Suprapubic skin (tissue), 3 donors: ENCODE measurements at regions not wholly inside any gene's neighbourhood (a gene's known extent, or its start where the extent isn't known, plus 50 kb on each side); places are given as distances from the start of the nearest gene placed in this dataset.

Source experiments
- POLR2AphosphoS5 ChIP-seq, 3 donors: sonication (generic); formaldehyde crosslinking; IDR thresholded peaks; one replicate each; pipeline ENCODE4 v1.6.1; 2017; ENCODE audit warnings: antibody characterized with exemption in 3 of 3
- TF ChIP-seq, protein P1 (sequence below), 2 donors: fragments of 200-600 bp in 1 of 2; fragments of 450-650 bp in 1 of 2; sonication (generic) in 1 of 2; IDR thresholded peaks; one replicate each; pipeline ENCODE4 v1.5.1; 2016 to 2019; ENCODE audit warnings: antibody characterized with exemption in 2 of 2, mild to moderate bottlenecking in 1 of 2, moderate library complexity in 1 of 2

- TF ChIP-seq, protein P1, sequence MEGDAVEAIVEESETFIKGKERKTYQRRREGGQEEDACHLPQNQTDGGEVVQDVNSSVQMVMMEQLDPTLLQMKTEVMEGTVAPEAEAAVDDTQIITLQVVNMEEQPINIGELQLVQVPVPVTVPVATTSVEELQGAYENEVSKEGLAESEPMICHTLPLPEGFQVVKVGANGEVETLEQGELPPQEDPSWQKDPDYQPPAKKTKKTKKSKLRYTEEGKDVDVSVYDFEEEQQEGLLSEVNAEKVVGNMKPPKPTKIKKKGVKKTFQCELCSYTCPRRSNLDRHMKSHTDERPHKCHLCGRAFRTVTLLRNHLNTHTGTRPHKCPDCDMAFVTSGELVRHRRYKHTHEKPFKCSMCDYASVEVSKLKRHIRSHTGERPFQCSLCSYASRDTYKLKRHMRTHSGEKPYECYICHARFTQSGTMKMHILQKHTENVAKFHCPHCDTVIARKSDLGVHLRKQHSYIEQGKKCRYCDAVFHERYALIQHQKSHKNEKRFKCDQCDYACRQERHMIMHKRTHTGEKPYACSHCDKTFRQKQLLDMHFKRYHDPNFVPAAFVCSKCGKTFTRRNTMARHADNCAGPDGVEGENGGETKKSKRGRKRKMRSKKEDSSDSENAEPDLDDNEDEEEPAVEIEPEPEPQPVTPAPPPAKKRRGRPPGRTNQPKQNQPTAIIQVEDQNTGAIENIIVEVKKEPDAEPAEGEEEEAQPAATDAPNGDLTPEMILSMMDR (IDR thresholded peaks at IDR 0.05): no peak
- TF ChIP-seq POLR2AphosphoS5 (IDR thresholded peaks at IDR 0.05): no peak
These were observed 184.9 kb upstream of the MKI67 start for GRCh38 chr10:128310971-128311658.
